LNCaP clone FGC (cell line): ENCODE measurements at regions not wholly inside any gene's neighbourhood (a gene's known extent, or its start where the extent isn't known, plus 50 kb on each side); places are given as distances from the start of the nearest gene placed in this dataset.
A peak's percentile ranks its signal among the peaks of the same experiment; 100 is the strongest.

ENCODE experiments used
- DNase-seq: peaks from one replicate; pipeline ENCODE4 v3.0.0-alpha.2; 2011; ENCODE audit warnings: low read depth
- H3K4me3 ChIP-seq: 2 replicates; pipeline ENCODE4 v1.5.1; 2011; ENCODE audit warnings: mild to moderate bottlenecking, low read depth, low read length, control low read depth
- CTCF ChIP-seq: IDR thresholded peaks from 2 replicates; pipeline ENCODE4 v1.5.1; 2012; ENCODE audit warnings: mild to moderate bottlenecking; ENCODE audit not compliant: control insufficient read depth, insufficient read depth; ENCODE audit errors: extremely low read depth

- no peak for TF ChIP-seq CTCF
- no peak overlapping the region for H3K4me3 ChIP-seq
- DNase-seq = no peak
Measured at GRCh38 chr13:90455067-90455466, 892.4 kb upstream of the MIR17HG start.

- no peak for DNase-seq
- no peak overlapping the region for H3K4me3 ChIP-seq
- TF ChIP-seq CTCF = peak; percentile 23; the same call in 1 of the 2 replicates
Measured at GRCh38 chr13:90455823-90456222, 891.7 kb upstream of the MIR17HG start.

GRCh38 chr13:90461398-90461797 lies 886.1 kb upstream of the MIR17HG start:
- DNase-seq = no peak
- no peak for TF ChIP-seq CTCF
- no peak overlapping the region for H3K4me3 ChIP-seq

GRCh38 chr13:90477216-90477615 lies 870.3 kb upstream of the MIR17HG start:
- H3K4me3 ChIP-seq = no peak overlapping the region
- DNase-seq = no peak
- TF ChIP-seq CTCF = no peak

- no peak overlapping the region for H3K4me3 ChIP-seq
- DNase-seq = no peak
- no peak for TF ChIP-seq CTCF
Measured at GRCh38 chr13:90483906-90484305, 863.6 kb upstream of the MIR17HG start.

- H3K4me3 ChIP-seq = no peak overlapping the region
- TF ChIP-seq CTCF = no peak
- no peak for DNase-seq
Measured at GRCh38 chr13:90485436-90485835, 862.1 kb upstream of the MIR17HG start.

GRCh38 chr13:90492872-90493271 lies 854.6 kb upstream of the MIR17HG start:
- no peak for DNase-seq
- H3K4me3 ChIP-seq = no peak overlapping the region
- TF ChIP-seq CTCF = no peak
